Activated CD4-positive, alpha-beta memory T cell treated with anti-CD3 and anti-CD28 coated beads, Interleukin-2, amount 10 ng/mL, durations not matched to agents 7 days and 5 days (primary cell): ENCODE measurements at regions not wholly inside any gene's neighbourhood (a gene's known extent, or its start where the extent isn't known, plus 50 kb on each side); places are given as distances from the start of the nearest gene placed in this dataset.
"Not testable (repeated sequence)": the region's sequence is repeated elsewhere in the genome, so short reads cannot be mapped to it uniquely, and the experiment has no call there.

ENCODE experiments used
- CTCF ChIA-PET: fragments of 350-600 bp; sonication (Branson Sonifier 250); formaldehyde crosslinking; loops from one replicate; lab custom pipeline; 2021; ENCODE audit warnings: antibody characterized with exemption, inconsistent platforms; lab: Charles Lee
- POLR2A ChIA-PET: fragments of 350-600 bp; sonication (Branson Sonifier 250); formaldehyde crosslinking; loops from one replicate; lab custom pipeline; 2021; ENCODE audit warnings: antibody characterized with exemption; lab: Charles Lee
- DNase-seq: peaks from one replicate; pipeline ENCODE4 v3.0.0-alpha.2; 2020
- H3K27ac Mint-ChIP-seq: one replicate; pipeline ENCODE4 v1.8.0; 2021; ENCODE audit warnings: mild to moderate bottlenecking, mixed read lengths
- H3K27me3 Mint-ChIP-seq: one replicate; pipeline ENCODE4 v1.8.0; 2021; ENCODE audit warnings: mixed read lengths
- H3K36me3 Mint-ChIP-seq: one replicate; pipeline ENCODE4 v1.8.0; 2021; ENCODE audit warnings: low read depth, mixed read lengths
- H3K4me1 Mint-ChIP-seq: one replicate; pipeline ENCODE4 v1.8.0; 2021; ENCODE audit warnings: mixed read lengths
- H3K4me3 Mint-ChIP-seq: one replicate; pipeline ENCODE4 v1.8.0; 2021; ENCODE audit warnings: mild to moderate bottlenecking, mixed read lengths
- H3K9me3 Mint-ChIP-seq: one replicate; pipeline ENCODE4 v1.8.0; 2021; ENCODE audit warnings: mixed read lengths

DNA sequence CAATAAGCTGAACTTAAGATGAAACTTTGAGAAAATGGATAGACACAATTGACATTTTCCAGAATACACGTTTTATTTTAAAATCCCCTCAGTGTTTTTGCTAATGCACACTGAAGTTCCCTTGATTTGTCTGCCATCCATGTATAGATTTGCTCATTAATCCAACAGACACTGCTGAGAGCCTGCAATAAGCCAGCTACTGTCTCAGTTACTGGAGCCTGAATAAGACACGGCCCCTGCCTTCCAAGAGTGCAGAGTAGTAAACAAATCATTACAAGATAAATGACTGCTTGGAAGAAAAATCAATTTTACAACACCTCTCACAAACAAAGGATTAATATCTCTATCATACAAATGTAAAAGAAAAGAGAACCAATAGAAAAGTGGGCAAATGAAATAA lies 130.1 kb downstream of the TLR5 start:
- Mint-ChIP-seq H3K27me3 (peaks cover 23% of the 10 kb centered on the region), H3K36me3 (no peaks in the 10 kb centered on the region), H3K4me1 (no peaks in the 10 kb centered on the region), H3K4me3 (no peak overlapping the region), H3K9me3 (no peaks in the 10 kb centered on the region), H3K27ac (no peak overlapping the region)
- ChIA-PET POLR2A (no interaction called here), CTCF (no interaction called here)
- DNase-seq, result no peak

DNA sequence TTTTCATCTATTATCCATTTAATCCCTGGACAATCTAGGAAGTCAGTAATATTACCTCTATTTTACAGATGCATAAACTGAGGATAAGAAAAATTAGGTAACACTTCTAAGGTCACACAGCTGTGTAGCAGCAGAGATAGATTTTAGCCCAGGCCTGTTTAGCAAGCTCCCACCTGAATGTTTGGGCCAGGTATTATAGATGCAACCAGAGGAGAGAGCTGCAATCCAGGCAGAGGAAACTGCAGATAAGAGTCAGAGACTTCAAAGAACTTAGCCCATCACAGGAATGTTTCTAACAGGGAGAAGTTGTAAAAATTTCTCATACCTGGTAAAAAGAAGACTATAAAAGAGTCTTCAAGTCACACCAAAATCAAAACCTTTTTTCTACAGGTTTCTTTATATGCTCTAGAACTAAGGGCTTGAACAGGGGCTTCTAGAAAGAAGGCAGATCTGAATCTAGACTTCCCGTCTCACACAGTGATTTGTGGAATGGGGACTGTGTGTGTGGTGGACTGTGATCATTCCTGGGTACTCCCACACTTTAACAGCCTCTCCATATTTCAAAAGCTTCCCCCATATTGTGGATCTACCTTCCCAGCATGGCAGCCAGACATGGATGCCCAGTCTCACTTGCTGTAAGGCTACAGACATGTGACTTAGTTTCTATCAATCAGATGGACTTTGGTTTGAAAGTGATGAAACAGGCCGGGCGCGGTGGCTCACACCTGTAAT lies 128.7 kb downstream of the TLR5 start:
- no peaks in the 10 kb centered on the region for H3K36me3 Mint-ChIP-seq
- H3K27me3 Mint-ChIP-seq, result peaks cover 18% of the 10 kb centered on the region
- no peaks in the 10 kb centered on the region for H3K4me1 Mint-ChIP-seq
- no peaks in the 10 kb centered on the region for H3K9me3 Mint-ChIP-seq
- H3K27ac Mint-ChIP-seq, result no peak overlapping the region
- ChIA-PET CTCF (no interaction called here), POLR2A (no interaction called here)
- no peak overlapping the region for H3K4me3 Mint-ChIP-seq
- no peak for DNase-seq

GRCh38 chr1:223016381-223016780 lies 126.7 kb downstream of the TLR5 start:
- H3K27me3 Mint-ChIP-seq, result peaks cover 8% of the 10 kb centered on the region
- no peaks in the 10 kb centered on the region for H3K4me1 Mint-ChIP-seq
- DNase-seq, result no peak
- no peak overlapping the region for H3K27ac Mint-ChIP-seq
- ChIA-PET CTCF (interaction anchor here (0.7 kb wide), 1 partner anchor 134 kb away, joined by 5 read pairs; no protein-coding TSS in a partner anchor), POLR2A (no interaction called here)
- no peak overlapping the region for H3K4me3 Mint-ChIP-seq
- H3K36me3 Mint-ChIP-seq, result no peaks in the 10 kb centered on the region
- no peaks in the 10 kb centered on the region for H3K9me3 Mint-ChIP-seq

GRCh38 chr1:223016890-223017289 lies 126.2 kb downstream of the TLR5 start:
- Mint-ChIP-seq H3K4me3 (no peak overlapping the region), H3K9me3 (no peaks in the 10 kb centered on the region), H3K27me3 (peaks cover 6% of the 10 kb centered on the region), H3K36me3 (no peaks in the 10 kb centered on the region), H3K4me1 (no peaks in the 10 kb centered on the region), H3K27ac (no peak overlapping the region)
- CTCF ChIA-PET, result no interaction called here
- POLR2A ChIA-PET, result no interaction called here
- no peak for DNase-seq

GRCh38 chr1:223017291-223017690 lies 125.8 kb downstream of the TLR5 start:
- ChIA-PET CTCF (no interaction called here), POLR2A (no interaction called here)
- Mint-ChIP-seq H3K27me3 (peaks cover 6% of the 10 kb centered on the region), H3K4me1 (no peaks in the 10 kb centered on the region), H3K4me3 (no peak overlapping the region), H3K9me3 (no peaks in the 10 kb centered on the region), H3K36me3 (no peaks in the 10 kb centered on the region), H3K27ac (no peak overlapping the region)
- no peak for DNase-seq

- Mint-ChIP-seq H3K36me3 (no peaks in the 10 kb centered on the region), H3K4me3 (no peak overlapping the region), H3K27me3 (no peaks in the 10 kb centered on the region), H3K9me3 (no peaks in the 10 kb centered on the region), H3K4me1 (no peaks in the 10 kb centered on the region), H3K27ac (no peak overlapping the region)
- POLR2A ChIA-PET, result no interaction called here
- CTCF ChIA-PET, result no interaction called here
- no peak for DNase-seq
Measured at GRCh38 chr1:223018534-223018933, 124.5 kb downstream of the TLR5 start.

DNA sequence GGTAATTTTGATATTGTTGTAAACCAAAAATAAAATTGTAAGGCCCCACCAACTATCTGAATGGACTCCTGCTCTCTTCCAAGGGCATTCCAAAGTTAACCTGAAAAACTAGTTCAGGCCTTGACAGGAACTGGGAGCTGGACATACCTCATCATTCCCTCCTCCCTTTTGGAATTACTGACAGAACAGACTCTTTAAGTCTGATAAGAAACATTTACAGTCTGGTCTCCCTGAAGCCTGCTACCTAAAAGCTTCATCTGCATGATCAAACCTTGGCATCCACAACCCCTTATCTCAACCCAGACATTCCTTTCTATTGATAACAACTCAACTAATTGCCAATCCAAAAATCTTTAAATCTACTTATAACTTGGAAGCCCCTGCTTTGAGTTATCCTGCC lies 123.8 kb downstream of the TLR5 start:
- POLR2A ChIA-PET, result no interaction called here
- no peaks in the 10 kb centered on the region for H3K27me3 Mint-ChIP-seq
- no peak overlapping the region for H3K27ac Mint-ChIP-seq
- CTCF ChIA-PET, result no interaction called here
- no peaks in the 10 kb centered on the region for H3K9me3 Mint-ChIP-seq
- DNase-seq, result no peak
- no peak overlapping the region for H3K4me3 Mint-ChIP-seq
- no peaks in the 10 kb centered on the region for H3K36me3 Mint-ChIP-seq
- H3K4me1 Mint-ChIP-seq, result no peaks in the 10 kb centered on the region

DNA sequence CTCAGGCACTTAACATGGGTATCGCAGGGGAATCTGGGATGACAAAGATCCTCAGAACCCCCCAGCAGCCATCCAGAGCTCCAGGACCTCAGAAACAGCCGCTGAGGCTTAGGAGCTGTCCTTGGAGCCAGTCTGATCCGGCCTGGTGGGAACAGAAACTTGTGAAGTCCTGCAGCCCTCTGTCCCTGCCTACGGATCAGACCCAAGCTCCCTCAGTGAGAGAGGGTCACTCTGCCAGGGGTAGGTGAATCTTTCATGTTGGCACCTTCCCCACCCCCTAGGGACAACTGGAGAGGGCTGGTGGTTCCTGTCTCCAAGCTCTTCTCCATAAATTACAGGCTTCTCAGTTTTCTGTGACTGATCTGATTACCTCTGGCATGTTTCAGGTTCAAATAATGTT lies 122.3 kb downstream of the TLR5 start:
- Mint-ChIP-seq H3K4me3 (no peak overlapping the region), H3K36me3 (no peaks in the 10 kb centered on the region), H3K27me3 (no peaks in the 10 kb centered on the region), H3K9me3 (no peaks in the 10 kb centered on the region), H3K4me1 (no peaks in the 10 kb centered on the region), H3K27ac (no peak overlapping the region)
- no peak for DNase-seq
- ChIA-PET POLR2A (no interaction called here), CTCF (no interaction called here)

DNA sequence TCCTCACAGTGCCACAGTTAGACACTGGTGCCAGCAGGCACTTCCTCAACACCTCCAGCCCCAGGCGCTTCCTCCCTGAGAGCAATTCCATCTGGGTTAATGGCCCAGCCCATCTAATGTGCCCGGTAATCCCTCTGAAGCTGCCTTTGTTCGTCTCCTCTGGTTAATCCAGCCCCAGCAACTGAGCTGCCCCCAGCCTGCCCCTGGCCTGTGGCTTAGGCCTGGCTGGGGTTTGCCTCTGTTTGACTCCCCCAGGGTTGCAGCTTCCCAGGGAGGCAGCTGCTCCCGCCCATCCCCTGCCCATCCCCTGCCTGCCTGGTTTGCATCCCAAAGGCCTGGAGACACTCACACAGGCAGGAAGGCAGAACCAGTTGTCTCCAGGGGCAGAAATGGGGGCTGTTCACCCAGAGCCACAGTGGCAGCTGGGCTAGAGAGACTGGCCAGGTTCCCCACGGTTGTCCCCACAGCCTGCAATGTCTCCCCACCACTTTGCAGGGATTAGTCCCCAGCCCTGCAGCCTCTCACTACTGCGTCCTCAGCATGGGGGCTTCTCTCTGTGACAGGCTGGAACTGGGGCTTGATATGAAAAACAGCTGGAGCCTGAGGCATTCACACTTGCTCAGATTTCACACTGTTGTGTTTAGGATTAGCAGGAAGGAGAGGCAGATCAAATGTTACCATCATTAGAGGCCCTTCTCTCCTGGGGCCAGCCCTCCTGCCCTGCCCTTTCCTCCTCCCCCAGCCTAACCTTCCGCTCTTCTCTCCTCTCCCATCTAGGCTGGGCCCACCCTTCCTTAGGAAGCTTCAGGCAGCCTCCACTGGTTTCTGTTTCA lies 120.2 kb downstream of the TLR5 start:
- Mint-ChIP-seq H3K4me1 (peaks cover 3% of the 10 kb centered on the region), H3K9me3 (no peaks in the 10 kb centered on the region), H3K27ac (no peak overlapping the region), H3K27me3 (no peaks in the 10 kb centered on the region), H3K4me3 (no peak overlapping the region), H3K36me3 (no peaks in the 10 kb centered on the region)
- DNase-seq, result no peak
- ChIA-PET CTCF (no interaction called here), POLR2A (no interaction called here)

GRCh38 chr1:223023863-223024262 lies 119.2 kb downstream of the TLR5 start:
- Mint-ChIP-seq H3K9me3 (no peaks in the 10 kb centered on the region), H3K36me3 (no peaks in the 10 kb centered on the region), H3K27ac (no peak overlapping the region), H3K27me3 (no peaks in the 10 kb centered on the region), H3K4me1 (peaks cover 3% of the 10 kb centered on the region), H3K4me3 (no peak overlapping the region)
- CTCF ChIA-PET, result no interaction called here
- POLR2A ChIA-PET, result no interaction called here
- DNase-seq, result no peak

GRCh38 chr1:223024486-223024885 lies 118.6 kb downstream of the TLR5 start:
- H3K4me3 Mint-ChIP-seq, POLR2A ChIA-PET, H3K27me3 Mint-ChIP-seq, H3K9me3 Mint-ChIP-seq, H3K4me1 Mint-ChIP-seq, H3K36me3 Mint-ChIP-seq, H3K27ac Mint-ChIP-seq, CTCF ChIA-PET, DNase-seq: not testable (repeated sequence)

DNA sequence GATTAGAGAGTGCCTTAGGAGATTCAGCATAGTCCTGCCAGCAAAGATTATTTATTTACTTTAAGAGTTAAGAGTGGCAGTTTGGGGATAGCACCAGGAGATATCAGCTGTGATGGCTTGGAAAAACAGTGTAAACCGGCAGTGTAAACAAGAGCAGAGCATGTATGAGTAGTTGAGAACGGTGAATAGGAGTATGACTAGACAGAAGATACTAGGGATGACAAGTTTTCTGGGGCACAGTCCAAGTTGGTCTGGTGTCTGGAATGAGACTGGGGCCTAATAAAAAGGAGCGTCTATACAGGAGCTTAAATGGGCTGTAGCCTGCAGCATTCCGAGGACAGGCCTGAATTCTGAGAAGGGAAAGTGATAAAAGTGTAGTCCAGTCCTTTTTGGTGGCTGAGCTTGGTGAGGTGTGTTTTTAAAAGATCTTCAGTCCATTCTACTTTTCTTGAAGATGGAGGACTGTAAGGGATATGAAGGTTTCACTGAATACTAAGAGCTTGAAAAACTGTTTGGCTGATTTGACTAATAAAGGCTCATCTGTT lies 117.8 kb downstream of the TLR5 start:
- H3K4me3 Mint-ChIP-seq, POLR2A ChIA-PET, H3K27me3 Mint-ChIP-seq, H3K4me1 Mint-ChIP-seq, H3K9me3 Mint-ChIP-seq, H3K36me3 Mint-ChIP-seq, H3K27ac Mint-ChIP-seq, CTCF ChIA-PET, DNase-seq: not testable (repeated sequence)

GRCh38 chr1:223026639-223027038 lies 116.4 kb downstream of the TLR5 start:
- H3K27me3 Mint-ChIP-seq, H3K9me3 Mint-ChIP-seq, H3K27ac Mint-ChIP-seq, DNase-seq, POLR2A ChIA-PET, H3K4me3 Mint-ChIP-seq, CTCF ChIA-PET, H3K4me1 Mint-ChIP-seq, H3K36me3 Mint-ChIP-seq: not testable (repeated sequence)
